ENCODE measurements at regions not wholly inside any gene's neighbourhood (a gene's known extent, or its start where the extent isn't known, plus 50 kb on each side); places are given as distances from the start of the nearest gene placed in this dataset.
A peak's percentile ranks its signal among the peaks of the same experiment; 100 is the strongest.

- no peak for TF ChIP-seq CREB5 (CRISPR knock-in tag; IDR thresholded peaks at IDR 0.05; ENCODE audit: low read depth)
Measured at GRCh38 chr12:114757684-114758325, 73.8 kb upstream of the TBX3 start (continued).

- TF ChIP-seq OSR1 (CRISPR knock-in tag; IDR thresholded peaks at IDR 0.05) = no peak
- TF ChIP-seq TOX (CRISPR knock-in tag; IDR thresholded peaks at IDR 0.05; ENCODE audit: borderline replicate concordance) = no peak
- TF ChIP-seq ESRRG (CRISPR knock-in tag; IDR thresholded peaks at IDR 0.05) = no peak
- no peak for TF ChIP-seq ZNF8 (CRISPR knock-in tag; IDR thresholded peaks at IDR 0.05)
- TF ChIP-seq BACH2 (CRISPR knock-in tag; IDR thresholded peaks at IDR 0.05; ENCODE audit: borderline replicate concordance) = no peak
- no peak for TF ChIP-seq CSDC2 (CRISPR knock-in tag; IDR thresholded peaks at IDR 0.05)
- TF ChIP-seq GLIS3 (CRISPR knock-in tag; IDR thresholded peaks at IDR 0.05) = no peak
- TF ChIP-seq ISL1 (CRISPR knock-in tag; IDR thresholded peaks at IDR 0.05) = no peak
- TF ChIP-seq CSRNP3 (CRISPR knock-in tag; IDR thresholded peaks at IDR 0.05) = no peak
- no peak for TF ChIP-seq CREB5 (CRISPR knock-in tag; IDR thresholded peaks at IDR 0.05; ENCODE audit: low read depth)
- no peak for TF ChIP-seq ZC3H10 (CRISPR knock-in tag; IDR thresholded peaks at IDR 0.05)
- TF ChIP-seq TCF4 (CRISPR knock-in tag; IDR thresholded peaks at IDR 0.05; ENCODE audit: borderline replicate concordance) = no peak
- no peak for TF ChIP-seq RARB (CRISPR knock-in tag; IDR thresholded peaks at IDR 0.05)
- TF ChIP-seq ARNTL (CRISPR knock-in tag; IDR thresholded peaks at IDR 0.05; ENCODE audit: borderline replicate concordance, low read depth) = no peak
- TF ChIP-seq ZFP30 (CRISPR knock-in tag; IDR thresholded peaks at IDR 0.05) = no peak
- no peak for TF ChIP-seq ZNF70 (CRISPR knock-in tag; IDR thresholded peaks at IDR 0.05)
- TF ChIP-seq ZFP3 (CRISPR knock-in tag; IDR thresholded peaks at IDR 0.05) = no peak
- no peak for TF ChIP-seq PPARA (CRISPR knock-in tag; IDR thresholded peaks at IDR 0.05; ENCODE audit: borderline replicate concordance)
- TF ChIP-seq POU6F1 (CRISPR knock-in tag; IDR thresholded peaks at IDR 0.05; ENCODE audit: borderline replicate concordance, low read depth) = no peak
- TF ChIP-seq TSHZ2 (CRISPR knock-in tag; IDR thresholded peaks at IDR 0.05) = no peak
- ATAC-seq = no peak
Measured at GRCh38 chr12:114752217-114752616, 68.2 kb upstream of the TBX3 start.

GRCh38 chr12:114751712-114752111 lies 67.7 kb upstream of the TBX3 start:
- TF ChIP-seq ESRRG (CRISPR knock-in tag; IDR thresholded peaks at IDR 0.05) = no peak
- no peak for TF ChIP-seq ZNF565 (CRISPR knock-in tag; conservative IDR thresholded peaks at IDR 0.05; ENCODE audit: low read depth)
- no peak for TF ChIP-seq ZNF8 (CRISPR knock-in tag; IDR thresholded peaks at IDR 0.05)
- ATAC-seq = no peak

- peak; percentile 47; the same call in 1 of the 3 replicates for ATAC-seq
- TF ChIP-seq OSR1 (CRISPR knock-in tag; IDR thresholded peaks at IDR 0.05) (no peak), ESRRG (CRISPR knock-in tag; IDR thresholded peaks at IDR 0.05) (no peak), RARB (CRISPR knock-in tag; IDR thresholded peaks at IDR 0.05) (no peak), GLIS3 (CRISPR knock-in tag; IDR thresholded peaks at IDR 0.05) (no peak), ZFP30 (CRISPR knock-in tag; IDR thresholded peaks at IDR 0.05) (no peak), TCF4 (CRISPR knock-in tag; IDR thresholded peaks at IDR 0.05; ENCODE audit: borderline replicate concordance) (peak; percentile 49; the same call in 1 of the 2 replicates), POU6F1 (CRISPR knock-in tag; IDR thresholded peaks at IDR 0.05; ENCODE audit: borderline replicate concordance, low read depth) (no peak), ZNF8 (CRISPR knock-in tag; IDR thresholded peaks at IDR 0.05) (no peak; the same call in 1 of the 2 replicates), TOX (CRISPR knock-in tag; IDR thresholded peaks at IDR 0.05; ENCODE audit: borderline replicate concordance) (no peak), TSHZ2 (CRISPR knock-in tag; IDR thresholded peaks at IDR 0.05) (peak; percentile 68), CSDC2 (CRISPR knock-in tag; IDR thresholded peaks at IDR 0.05) (no peak)
Measured at GRCh38 chr12:114750917-114751316, 66.9 kb upstream of the TBX3 start.
